SK-N-SH treated with all-trans-retinoic acid at 6 μM for 48 hours (cell line): ENCODE measurements at regions not wholly inside any gene's neighbourhood (a gene's known extent, or its start where the extent isn't known, plus 50 kb on each side); places are given as distances from the start of the nearest gene placed in this dataset.
A peak's percentile ranks its signal among the peaks of the same experiment; 100 is the strongest.

ENCODE experiments used
- ATAC-seq: fragments of 200-7000 bp; cut with Tn5 transposase; 3 replicates; pipeline ENCODE4 v1.9.1; 2020; ENCODE audit warnings: mild to moderate bottlenecking, moderate library complexity
- BACH2 ChIP-seq: fragments of 250-450 bp; sonication (Bioruptor Pico); IDR thresholded peaks from 2 replicates; pipeline ENCODE4 v1.9.0; 2021; ENCODE audit warnings: mild to moderate bottlenecking, borderline replicate concordance
- GLIS3 ChIP-seq: fragments of 250-450 bp; sonication (Bioruptor Pico); IDR thresholded peaks from 2 replicates; pipeline ENCODE4 v1.5.0; 2020; ENCODE audit warnings: mild to moderate bottlenecking, moderate library complexity
- ISL1 ChIP-seq: fragments of 250-450 bp; sonication (Bioruptor Pico); IDR thresholded peaks from 2 replicates; pipeline ENCODE4 v2.1.2; 2022; ENCODE audit warnings: mild to moderate bottlenecking, moderate library complexity
- OSR1 ChIP-seq: fragments of 250-450 bp; sonication (Bioruptor Pico); IDR thresholded peaks from 2 replicates; pipeline ENCODE4 v1.8.0; 2022; ENCODE audit warnings: moderate library complexity, mild to moderate bottlenecking, inconsistent platforms
- PPARA ChIP-seq: fragments of 250-450 bp; sonication (Bioruptor Pico); IDR thresholded peaks from 2 replicates; pipeline ENCODE4 v1.5.0; 2020; ENCODE audit warnings: mild to moderate bottlenecking, borderline replicate concordance
- RARB ChIP-seq: fragments of 250-450 bp; sonication (Bioruptor Pico); IDR thresholded peaks from 2 replicates; pipeline ENCODE4 v1.8.0; 2021; ENCODE audit warnings: mild to moderate bottlenecking, moderate library complexity
- TCF4 ChIP-seq: fragments of 250-450 bp; sonication (Bioruptor Pico); IDR thresholded peaks from 2 replicates; pipeline ENCODE4 v1.8.0; 2021; ENCODE audit warnings: mild to moderate bottlenecking, moderate library complexity, borderline replicate concordance
- TOX ChIP-seq: fragments of 250-450 bp; sonication (Bioruptor Pico); IDR thresholded peaks from 2 replicates; pipeline ENCODE4 v1.8.0; 2021; ENCODE audit warnings: mild to moderate bottlenecking, moderate library complexity, borderline replicate concordance
- ZFP3 ChIP-seq: fragments of 250-450 bp; sonication (Bioruptor Pico); IDR thresholded peaks from 2 replicates; pipeline ENCODE4 v1.5.0; 2020; ENCODE audit warnings: mild to moderate bottlenecking, moderate library complexity
- ZFP30 ChIP-seq: fragments of 450-650 bp; formaldehyde crosslinking; IDR thresholded peaks from 2 replicates; pipeline ENCODE4 v1.5.0; 2022; ENCODE audit warnings: mild to moderate bottlenecking, moderate library complexity
- ZNF70 ChIP-seq: fragments of 450-650 bp; formaldehyde crosslinking; IDR thresholded peaks from 2 replicates; pipeline ENCODE4 v1.5.0; 2020; ENCODE audit warnings: mild to moderate bottlenecking, moderate library complexity
- ZNF8 ChIP-seq: fragments of 450-650 bp; formaldehyde crosslinking; IDR thresholded peaks from 2 replicates; pipeline ENCODE4 v1.5.0; 2020; ENCODE audit warnings: mild to moderate bottlenecking, moderate library complexity
- TF ChIP-seq, protein P1 (sequence below): fragments of 250-450 bp; sonication (Bioruptor Pico); IDR thresholded peaks from 2 replicates; pipeline ENCODE4 v1.5.0; 2020; ENCODE audit warnings: mild to moderate bottlenecking, moderate library complexity
- TF ChIP-seq, protein P2 (sequence below): fragments of 250-450 bp; sonication (Bioruptor Pico); IDR thresholded peaks from 2 replicates; pipeline ENCODE4 v1.5.1; 2021; ENCODE audit warnings: mild to moderate bottlenecking, moderate library complexity
- TF ChIP-seq, protein P3 (sequence below): fragments of 250-450 bp; sonication (Bioruptor Pico); IDR thresholded peaks from 2 replicates; pipeline ENCODE4 v1.8.0; 2021; ENCODE audit warnings: low read depth, mild to moderate bottlenecking, moderate library complexity, borderline replicate concordance
- TF ChIP-seq, protein P4 (sequence below): fragments of 250-450 bp; sonication (Bioruptor Pico); IDR thresholded peaks from 2 replicates; pipeline ENCODE4 v1.8.0; 2020; ENCODE audit warnings: mild to moderate bottlenecking, moderate library complexity, borderline replicate concordance
- TF ChIP-seq, protein P5 (sequence below): fragments of 250-450 bp; sonication (Bioruptor Pico); IDR thresholded peaks from 2 replicates; pipeline ENCODE4 v1.5.1; 2020; ENCODE audit warnings: low read depth, mild to moderate bottlenecking, moderate library complexity

DNA sequence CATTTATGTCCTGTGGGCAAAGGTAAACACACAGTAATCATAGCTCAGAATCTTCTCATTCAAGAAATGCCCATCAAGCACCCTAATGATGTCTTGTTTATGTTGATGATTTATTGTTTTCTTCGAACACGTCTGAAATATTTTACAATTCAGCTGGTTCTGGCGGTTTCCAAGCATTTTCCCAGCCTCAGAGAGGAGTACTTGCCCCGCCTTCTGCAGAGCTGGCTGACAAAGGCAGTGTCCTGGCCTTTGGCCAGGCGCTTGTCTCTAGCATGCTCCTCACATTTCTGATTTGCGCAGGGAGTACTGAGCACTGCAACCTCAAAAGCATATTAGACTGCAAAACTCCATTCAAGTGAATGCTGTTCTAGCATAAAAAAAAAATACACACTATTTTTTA is 314.2 kb upstream of the GNAI1 start:
- ATAC-seq = peak; percentile 100
- no peak for TF ChIP-seq ZNF8 (CRISPR knock-in tag)
- TF ChIP-seq, protein P1, sequence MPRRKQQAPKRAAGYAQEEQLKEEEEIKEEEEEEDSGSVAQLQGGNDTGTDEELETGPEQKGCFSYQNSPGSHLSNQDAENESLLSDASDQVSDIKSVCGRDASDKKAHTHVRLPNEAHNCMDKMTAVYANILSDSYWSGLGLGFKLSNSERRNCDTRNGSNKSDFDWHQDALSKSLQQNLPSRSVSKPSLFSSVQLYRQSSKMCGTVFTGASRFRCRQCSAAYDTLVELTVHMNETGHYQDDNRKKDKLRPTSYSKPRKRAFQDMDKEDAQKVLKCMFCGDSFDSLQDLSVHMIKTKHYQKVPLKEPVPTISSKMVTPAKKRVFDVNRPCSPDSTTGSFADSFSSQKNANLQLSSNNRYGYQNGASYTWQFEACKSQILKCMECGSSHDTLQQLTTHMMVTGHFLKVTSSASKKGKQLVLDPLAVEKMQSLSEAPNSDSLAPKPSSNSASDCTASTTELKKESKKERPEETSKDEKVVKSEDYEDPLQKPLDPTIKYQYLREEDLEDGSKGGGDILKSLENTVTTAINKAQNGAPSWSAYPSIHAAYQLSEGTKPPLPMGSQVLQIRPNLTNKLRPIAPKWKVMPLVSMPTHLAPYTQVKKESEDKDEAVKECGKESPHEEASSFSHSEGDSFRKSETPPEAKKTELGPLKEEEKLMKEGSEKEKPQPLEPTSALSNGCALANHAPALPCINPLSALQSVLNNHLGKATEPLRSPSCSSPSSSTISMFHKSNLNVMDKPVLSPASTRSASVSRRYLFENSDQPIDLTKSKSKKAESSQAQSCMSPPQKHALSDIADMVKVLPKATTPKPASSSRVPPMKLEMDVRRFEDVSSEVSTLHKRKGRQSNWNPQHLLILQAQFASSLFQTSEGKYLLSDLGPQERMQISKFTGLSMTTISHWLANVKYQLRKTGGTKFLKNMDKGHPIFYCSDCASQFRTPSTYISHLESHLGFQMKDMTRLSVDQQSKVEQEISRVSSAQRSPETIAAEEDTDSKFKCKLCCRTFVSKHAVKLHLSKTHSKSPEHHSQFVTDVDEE (CRISPR knock-in tag) = peak; percentile 88

DNA sequence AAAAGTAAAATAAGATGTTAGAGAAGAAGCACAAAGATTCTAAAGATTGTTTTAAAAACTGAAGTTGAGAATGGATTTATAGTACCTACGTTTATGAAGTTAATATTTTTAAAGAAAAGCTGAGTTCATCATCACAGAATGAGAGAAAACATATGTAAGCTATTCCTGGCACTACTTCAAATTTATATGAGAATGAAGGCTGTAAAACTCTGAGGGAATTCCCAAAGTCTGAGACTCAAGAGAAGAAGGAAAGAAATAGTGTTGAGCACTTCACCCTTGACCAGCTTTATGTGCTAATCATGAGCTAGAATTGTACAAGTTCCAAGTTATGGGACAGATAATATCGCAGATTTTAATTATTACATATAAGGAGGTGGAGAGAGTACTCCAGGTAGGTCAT is 323.7 kb upstream of the GNAI1 start:
- TF ChIP-seq ZFP30 (CRISPR knock-in tag) (no peak), ZNF8 (CRISPR knock-in tag) (no peak), BACH2 (no peak), TOX (CRISPR knock-in tag) (no peak), PPARA (CRISPR knock-in tag) (no peak), ZNF70 (CRISPR knock-in tag) (no peak), OSR1 (CRISPR knock-in tag) (no peak), TCF4 (no peak), ZFP3 (CRISPR knock-in tag) (no peak), GLIS3 (no peak), RARB (CRISPR knock-in tag) (no peak), ISL1 (CRISPR knock-in tag) (no peak)
- TF ChIP-seq, protein P2, sequence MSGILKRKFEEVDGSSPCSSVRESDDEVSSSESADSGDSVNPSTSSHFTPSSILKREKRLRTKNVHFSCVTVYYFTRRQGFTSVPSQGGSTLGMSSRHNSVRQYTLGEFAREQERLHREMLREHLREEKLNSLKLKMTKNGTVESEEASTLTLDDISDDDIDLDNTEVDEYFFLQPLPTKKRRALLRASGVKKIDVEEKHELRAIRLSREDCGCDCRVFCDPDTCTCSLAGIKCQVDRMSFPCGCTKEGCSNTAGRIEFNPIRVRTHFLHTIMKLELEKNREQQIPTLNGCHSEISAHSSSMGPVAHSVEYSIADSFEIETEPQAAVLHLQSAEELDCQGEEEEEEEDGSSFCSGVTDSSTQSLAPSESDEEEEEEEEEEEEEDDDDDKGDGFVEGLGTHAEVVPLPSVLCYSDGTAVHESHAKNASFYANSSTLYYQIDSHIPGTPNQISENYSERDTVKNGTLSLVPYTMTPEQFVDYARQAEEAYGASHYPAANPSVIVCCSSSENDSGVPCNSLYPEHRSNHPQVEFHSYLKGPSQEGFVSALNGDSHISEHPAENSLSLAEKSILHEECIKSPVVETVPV (CRISPR knock-in tag) = no peak
- TF ChIP-seq, protein P1 (CRISPR knock-in tag) = no peak
- TF ChIP-seq, protein P3, sequence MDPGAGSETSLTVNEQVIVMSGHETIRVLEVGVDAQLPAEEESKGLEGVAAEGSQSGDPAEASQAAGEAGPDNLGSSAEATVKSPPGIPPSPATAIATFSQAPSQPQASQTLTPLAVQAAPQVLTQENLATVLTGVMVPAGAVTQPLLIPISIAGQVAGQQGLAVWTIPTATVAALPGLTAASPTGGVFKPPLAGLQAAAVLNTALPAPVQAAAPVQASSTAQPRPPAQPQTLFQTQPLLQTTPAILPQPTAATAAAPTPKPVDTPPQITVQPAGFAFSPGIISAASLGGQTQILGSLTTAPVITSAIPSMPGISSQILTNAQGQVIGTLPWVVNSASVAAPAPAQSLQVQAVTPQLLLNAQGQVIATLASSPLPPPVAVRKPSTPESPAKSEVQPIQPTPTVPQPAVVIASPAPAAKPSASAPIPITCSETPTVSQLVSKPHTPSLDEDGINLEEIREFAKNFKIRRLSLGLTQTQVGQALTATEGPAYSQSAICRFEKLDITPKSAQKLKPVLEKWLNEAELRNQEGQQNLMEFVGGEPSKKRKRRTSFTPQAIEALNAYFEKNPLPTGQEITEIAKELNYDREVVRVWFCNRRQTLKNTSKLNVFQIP (CRISPR knock-in tag) = no peak
- TF ChIP-seq, protein P4, sequence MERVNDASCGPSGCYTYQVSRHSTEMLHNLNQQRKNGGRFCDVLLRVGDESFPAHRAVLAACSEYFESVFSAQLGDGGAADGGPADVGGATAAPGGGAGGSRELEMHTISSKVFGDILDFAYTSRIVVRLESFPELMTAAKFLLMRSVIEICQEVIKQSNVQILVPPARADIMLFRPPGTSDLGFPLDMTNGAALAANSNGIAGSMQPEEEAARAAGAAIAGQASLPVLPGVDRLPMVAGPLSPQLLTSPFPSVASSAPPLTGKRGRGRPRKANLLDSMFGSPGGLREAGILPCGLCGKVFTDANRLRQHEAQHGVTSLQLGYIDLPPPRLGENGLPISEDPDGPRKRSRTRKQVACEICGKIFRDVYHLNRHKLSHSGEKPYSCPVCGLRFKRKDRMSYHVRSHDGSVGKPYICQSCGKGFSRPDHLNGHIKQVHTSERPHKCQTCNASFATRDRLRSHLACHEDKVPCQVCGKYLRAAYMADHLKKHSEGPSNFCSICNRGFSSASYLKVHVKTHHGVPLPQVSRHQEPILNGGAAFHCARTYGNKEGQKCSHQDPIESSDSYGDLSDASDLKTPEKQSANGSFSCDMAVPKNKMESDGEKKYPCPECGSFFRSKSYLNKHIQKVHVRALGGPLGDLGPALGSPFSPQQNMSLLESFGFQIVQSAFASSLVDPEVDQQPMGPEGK = no peak
- TF ChIP-seq, protein P5, sequence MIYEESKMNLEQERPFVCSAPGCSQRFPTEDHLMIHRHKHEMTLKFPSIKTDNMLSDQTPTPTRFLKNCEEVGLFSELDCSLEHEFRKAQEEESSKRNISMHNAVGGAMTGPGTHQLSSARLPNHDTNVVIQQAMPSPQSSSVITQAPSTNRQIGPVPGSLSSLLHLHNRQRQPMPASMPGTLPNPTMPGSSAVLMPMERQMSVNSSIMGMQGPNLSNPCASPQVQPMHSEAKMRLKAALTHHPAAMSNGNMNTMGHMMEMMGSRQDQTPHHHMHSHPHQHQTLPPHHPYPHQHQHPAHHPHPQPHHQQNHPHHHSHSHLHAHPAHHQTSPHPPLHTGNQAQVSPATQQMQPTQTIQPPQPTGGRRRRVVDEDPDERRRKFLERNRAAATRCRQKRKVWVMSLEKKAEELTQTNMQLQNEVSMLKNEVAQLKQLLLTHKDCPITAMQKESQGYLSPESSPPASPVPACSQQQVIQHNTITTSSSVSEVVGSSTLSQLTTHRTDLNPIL (CRISPR knock-in tag) = no peak
- ATAC-seq = no peak

DNA sequence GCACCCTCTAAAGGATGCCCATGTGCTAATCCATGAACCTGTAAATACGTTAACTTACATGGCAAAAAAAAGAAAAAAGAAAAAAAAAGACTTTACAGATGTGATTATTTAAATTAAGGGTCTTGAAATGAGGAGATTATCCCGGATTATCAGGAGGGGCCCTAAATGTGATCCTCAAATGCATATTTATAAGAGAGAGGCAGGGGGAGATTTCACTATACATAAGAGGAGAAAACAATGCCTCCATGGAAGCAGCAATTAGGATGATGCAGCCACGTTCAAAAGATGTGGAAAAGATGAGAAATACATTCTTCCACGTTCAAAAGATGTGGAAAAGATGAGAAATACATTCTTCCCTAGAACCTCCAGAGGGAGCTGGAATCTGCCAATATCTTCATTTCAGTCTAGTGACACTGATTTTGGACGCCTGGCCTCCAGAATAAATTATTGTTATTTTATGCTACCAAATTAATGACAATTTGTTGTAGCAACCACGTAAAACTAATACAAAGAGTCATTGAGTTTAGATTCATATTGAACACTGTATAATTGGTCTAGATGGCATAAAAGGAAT is 328.4 kb upstream of the GNAI1 start:
- peak; percentile 79 for ATAC-seq
- TF ChIP-seq PPARA (CRISPR knock-in tag) = no peak
- TF ChIP-seq, protein P1 (CRISPR knock-in tag) = no peak
- TF ChIP-seq OSR1 (CRISPR knock-in tag) = no peak
- no peak for TF ChIP-seq RARB (CRISPR knock-in tag)
- no peak for TF ChIP-seq TCF4
- TF ChIP-seq GLIS3 = no peak
- TF ChIP-seq, protein P5 (CRISPR knock-in tag) = no peak
